ENCODE measurements at regions not wholly inside any gene's neighbourhood (a gene's known extent, or its start where the extent isn't known, plus 50 kb on each side); places are given as distances from the start of the nearest gene placed in this dataset.

GRCh38 chr2:38127277-38127676, 51.3 kb upstream of the CYP1B1 start:
- H3K27ac ChIP-seq = no peak overlapping the region
- H3K27me3 ChIP-seq (ENCODE audit: insufficient read depth in 3 of 3, low read length in 2 of 3) = no peaks in the 10 kb centered on the region

GRCh38 chr2:38125842-38126241, 49.9 kb upstream of the CYP1B1 start:
- no peaks in the 10 kb centered on the region for H3K4me1 ChIP-seq
- intact Hi-C loops (cut with DNase I) = no loop called here
- 43 to 59% (median 57%) methylated on average over 3 of the region's 3 CpGs for WGBS, 3 donors

More at GRCh38 chr2:38127277-38127676, 51.3 kb upstream of the CYP1B1 start:
- Histone ChIP-seq H3K36me3 (ENCODE audit: insufficient read depth in 1 of 2, low read depth in 1 of 2) (no peaks in the 10 kb centered on the region), H3K9me3 (no peaks in the 10 kb centered on the region), H3K4me1 (no peaks in the 10 kb centered on the region), H3K4me3 (no peak overlapping the region)
- TF ChIP-seq CTCF (IDR thresholded peaks at IDR 0.05) = no peak
- intact Hi-C loops (cut with DNase I) = no loop called here
- DNase-seq = no peak
- ATAC-seq = no peak

More at GRCh38 chr2:38125842-38126241, 49.9 kb upstream of the CYP1B1 start:
- H3K9me3 ChIP-seq = no peaks in the 10 kb centered on the region
- no peak overlapping the region for H3K4me3 ChIP-seq
- DNase-seq (no peak), ATAC-seq (no peak)
- H3K27me3 ChIP-seq (ENCODE audit: insufficient read depth in 3 of 3, low read length in 2 of 3) = no peaks in the 10 kb centered on the region
- H3K27ac ChIP-seq = no peak overlapping the region
- no peaks in the 10 kb centered on the region for H3K36me3 ChIP-seq (ENCODE audit: insufficient read depth in 1 of 2, low read depth in 1 of 2)
- TF ChIP-seq CTCF (IDR thresholded peaks at IDR 0.05) = no peak
